Liver (tissue), 3 donors: ENCODE measurements at regions not wholly inside any gene's neighbourhood (a gene's known extent, or its start where the extent isn't known, plus 50 kb on each side); places are given as distances from the start of the nearest gene placed in this dataset.

ENCODE experiments used
- GABPA ChIP-seq, 2 donors: IDR thresholded peaks in 1 of 2; conservative IDR thresholded peaks in 1 of 2; 2 replicates each; pipeline ENCODE4 v1.6.1; 2016; ENCODE audit warnings: antibody characterized with exemption in 2 of 2, mild to moderate bottlenecking in 1 of 2, moderate library complexity in 1 of 2
- RAD21 ChIP-seq, 2 donors: IDR thresholded peaks; 2 replicates each; pipeline ENCODE4 v1.6.1; 2016; ENCODE audit warnings: antibody characterized with exemption in 2 of 2, mild to moderate bottlenecking in 2 of 2
- YY1 ChIP-seq: IDR thresholded peaks from 2 replicates; pipeline ENCODE4 v1.6.1; 2016; ENCODE audit warnings: antibody characterized with exemption, mild to moderate bottlenecking
- TF ChIP-seq, protein P1 (sequence below): fragments of 150-350 bp; IDR thresholded peaks from 2 replicates; pipeline ENCODE4 v1.5.1; 2017; ENCODE audit warnings: improper control_type of control experiment, low read depth, low read length; ENCODE audit not compliant: missing input control
- TF ChIP-seq, protein P2 (sequence below): IDR thresholded peaks from 2 replicates; pipeline ENCODE4 v1.6.1; 2016; ENCODE audit warnings: antibody characterized with exemption, mild to moderate bottlenecking
- TF ChIP-seq, protein P3 (sequence below): IDR thresholded peaks from 2 replicates; pipeline ENCODE4 v1.6.1; 2016; ENCODE audit warnings: antibody characterized with exemption
- donor health status: healthy.
- donor health status: healthy.

DNA sequence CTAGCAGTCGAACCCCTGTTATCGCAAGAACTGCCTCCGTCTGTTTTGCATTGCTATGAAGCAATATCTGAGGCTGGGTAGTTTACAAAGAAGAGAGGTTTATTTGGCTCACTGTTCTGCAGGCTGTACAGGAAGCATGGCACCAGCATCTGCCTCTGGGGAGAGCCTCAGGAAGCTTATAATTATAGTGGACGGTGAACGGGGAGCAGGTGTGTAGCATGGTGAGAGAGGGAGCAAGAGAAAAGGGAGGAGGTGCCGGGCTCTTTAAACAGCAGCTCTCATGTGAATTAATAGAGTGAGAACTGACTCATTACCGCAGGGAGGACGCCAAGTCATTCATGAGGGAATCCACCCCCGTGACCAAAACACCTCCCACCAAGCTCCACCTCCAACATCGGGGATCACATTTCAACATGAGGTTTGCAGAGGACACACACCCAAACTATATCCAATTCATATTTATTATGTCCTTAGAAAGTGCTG, 172.6 kb upstream of the KCNG1 start:
- TF ChIP-seq, protein P1, sequence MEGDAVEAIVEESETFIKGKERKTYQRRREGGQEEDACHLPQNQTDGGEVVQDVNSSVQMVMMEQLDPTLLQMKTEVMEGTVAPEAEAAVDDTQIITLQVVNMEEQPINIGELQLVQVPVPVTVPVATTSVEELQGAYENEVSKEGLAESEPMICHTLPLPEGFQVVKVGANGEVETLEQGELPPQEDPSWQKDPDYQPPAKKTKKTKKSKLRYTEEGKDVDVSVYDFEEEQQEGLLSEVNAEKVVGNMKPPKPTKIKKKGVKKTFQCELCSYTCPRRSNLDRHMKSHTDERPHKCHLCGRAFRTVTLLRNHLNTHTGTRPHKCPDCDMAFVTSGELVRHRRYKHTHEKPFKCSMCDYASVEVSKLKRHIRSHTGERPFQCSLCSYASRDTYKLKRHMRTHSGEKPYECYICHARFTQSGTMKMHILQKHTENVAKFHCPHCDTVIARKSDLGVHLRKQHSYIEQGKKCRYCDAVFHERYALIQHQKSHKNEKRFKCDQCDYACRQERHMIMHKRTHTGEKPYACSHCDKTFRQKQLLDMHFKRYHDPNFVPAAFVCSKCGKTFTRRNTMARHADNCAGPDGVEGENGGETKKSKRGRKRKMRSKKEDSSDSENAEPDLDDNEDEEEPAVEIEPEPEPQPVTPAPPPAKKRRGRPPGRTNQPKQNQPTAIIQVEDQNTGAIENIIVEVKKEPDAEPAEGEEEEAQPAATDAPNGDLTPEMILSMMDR: no peak
- TF ChIP-seq YY1 (no peak), RAD21 (IDR thresholded peaks at IDR 0.05) (no peak), GABPA (IDR thresholded peaks at IDR 0.05 in 1 of 2, conservative IDR thresholded peaks at IDR 0.05 in 1 of 2) (no peak)
- TF ChIP-seq, protein P2, sequence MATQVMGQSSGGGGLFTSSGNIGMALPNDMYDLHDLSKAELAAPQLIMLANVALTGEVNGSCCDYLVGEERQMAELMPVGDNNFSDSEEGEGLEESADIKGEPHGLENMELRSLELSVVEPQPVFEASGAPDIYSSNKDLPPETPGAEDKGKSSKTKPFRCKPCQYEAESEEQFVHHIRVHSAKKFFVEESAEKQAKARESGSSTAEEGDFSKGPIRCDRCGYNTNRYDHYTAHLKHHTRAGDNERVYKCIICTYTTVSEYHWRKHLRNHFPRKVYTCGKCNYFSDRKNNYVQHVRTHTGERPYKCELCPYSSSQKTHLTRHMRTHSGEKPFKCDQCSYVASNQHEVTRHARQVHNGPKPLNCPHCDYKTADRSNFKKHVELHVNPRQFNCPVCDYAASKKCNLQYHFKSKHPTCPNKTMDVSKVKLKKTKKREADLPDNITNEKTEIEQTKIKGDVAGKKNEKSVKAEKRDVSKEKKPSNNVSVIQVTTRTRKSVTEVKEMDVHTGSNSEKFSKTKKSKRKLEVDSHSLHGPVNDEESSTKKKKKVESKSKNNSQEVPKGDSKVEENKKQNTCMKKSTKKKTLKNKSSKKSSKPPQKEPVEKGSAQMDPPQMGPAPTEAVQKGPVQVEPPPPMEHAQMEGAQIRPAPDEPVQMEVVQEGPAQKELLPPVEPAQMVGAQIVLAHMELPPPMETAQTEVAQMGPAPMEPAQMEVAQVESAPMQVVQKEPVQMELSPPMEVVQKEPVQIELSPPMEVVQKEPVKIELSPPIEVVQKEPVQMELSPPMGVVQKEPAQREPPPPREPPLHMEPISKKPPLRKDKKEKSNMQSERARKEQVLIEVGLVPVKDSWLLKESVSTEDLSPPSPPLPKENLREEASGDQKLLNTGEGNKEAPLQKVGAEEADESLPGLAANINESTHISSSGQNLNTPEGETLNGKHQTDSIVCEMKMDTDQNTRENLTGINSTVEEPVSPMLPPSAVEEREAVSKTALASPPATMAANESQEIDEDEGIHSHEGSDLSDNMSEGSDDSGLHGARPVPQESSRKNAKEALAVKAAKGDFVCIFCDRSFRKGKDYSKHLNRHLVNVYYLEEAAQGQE: no peak
- TF ChIP-seq, protein P3, sequence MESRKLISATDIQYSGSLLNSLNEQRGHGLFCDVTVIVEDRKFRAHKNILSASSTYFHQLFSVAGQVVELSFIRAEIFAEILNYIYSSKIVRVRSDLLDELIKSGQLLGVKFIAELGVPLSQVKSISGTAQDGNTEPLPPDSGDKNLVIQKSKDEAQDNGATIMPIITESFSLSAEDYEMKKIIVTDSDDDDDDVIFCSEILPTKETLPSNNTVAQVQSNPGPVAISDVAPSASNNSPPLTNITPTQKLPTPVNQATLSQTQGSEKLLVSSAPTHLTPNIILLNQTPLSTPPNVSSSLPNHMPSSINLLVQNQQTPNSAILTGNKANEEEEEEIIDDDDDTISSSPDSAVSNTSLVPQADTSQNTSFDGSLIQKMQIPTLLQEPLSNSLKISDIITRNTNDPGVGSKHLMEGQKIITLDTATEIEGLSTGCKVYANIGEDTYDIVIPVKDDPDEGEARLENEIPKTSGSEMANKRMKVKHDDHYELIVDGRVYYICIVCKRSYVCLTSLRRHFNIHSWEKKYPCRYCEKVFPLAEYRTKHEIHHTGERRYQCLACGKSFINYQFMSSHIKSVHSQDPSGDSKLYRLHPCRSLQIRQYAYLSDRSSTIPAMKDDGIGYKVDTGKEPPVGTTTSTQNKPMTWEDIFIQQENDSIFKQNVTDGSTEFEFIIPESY: no peak
